ENCODE measurements at regions not wholly inside any gene's neighbourhood (a gene's known extent, or its start where the extent isn't known, plus 50 kb on each side); places are given as distances from the start of the nearest gene placed in this dataset.

GRCh38 chr18:25704071-25704470, 352.1 kb upstream of the ZNF521 start:
- TF ChIP-seq SRF (IDR thresholded peaks at IDR 0.05; ENCODE audit: low read depth) (no peak), CTCF (IDR thresholded peaks at IDR 0.05 in 2 of 3, conservative IDR thresholded peaks at IDR 0.05 in 1 of 3; ENCODE audit: borderline replicate concordance in 1 of 3, insufficient read depth in 1 of 3, low read depth in 2 of 3, low read length in 2 of 3) (no peak), FOSL1 (IDR thresholded peaks at IDR 0.05; ENCODE audit: low read depth) (no peak)

Measured in HCT116 (cell line).